ENCODE measurements at regions not wholly inside any gene's neighbourhood (a gene's known extent, or its start where the extent isn't known, plus 50 kb on each side); places are given as distances from the start of the nearest gene placed in this dataset.

DNA sequence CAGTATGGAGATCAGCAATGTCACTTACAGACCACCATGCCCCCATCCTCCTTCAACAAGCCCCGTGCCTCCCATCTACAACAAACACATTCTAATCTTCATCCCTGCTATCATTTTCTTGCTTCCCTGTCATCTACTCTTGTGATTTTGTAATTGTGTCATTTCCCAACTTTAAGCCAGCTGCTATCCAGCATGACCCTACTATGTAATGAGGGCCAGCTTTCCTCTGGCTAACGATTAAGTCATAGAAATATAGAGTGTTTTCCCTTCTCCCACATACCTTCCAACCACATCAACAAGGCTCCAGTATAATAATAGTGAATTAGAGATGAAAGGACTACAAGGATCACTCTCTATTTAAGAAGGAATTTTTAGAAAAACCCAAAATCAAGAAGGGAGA, 607.0 kb downstream of the TENT5A start:
- TF ChIP-seq CTCF (IDR thresholded peaks at IDR 0.05; ENCODE audit: low read length) (no peak), EZH2 (IDR thresholded peaks at IDR 0.05; ENCODE audit: borderline replicate concordance, low read length) (no peak)

Measured in OCI-LY1 (cell line).